ENCODE measurements at regions not wholly inside any gene's neighbourhood (a gene's known extent, or its start where the extent isn't known, plus 50 kb on each side); places are given as distances from the start of the nearest gene placed in this dataset.

DNA sequence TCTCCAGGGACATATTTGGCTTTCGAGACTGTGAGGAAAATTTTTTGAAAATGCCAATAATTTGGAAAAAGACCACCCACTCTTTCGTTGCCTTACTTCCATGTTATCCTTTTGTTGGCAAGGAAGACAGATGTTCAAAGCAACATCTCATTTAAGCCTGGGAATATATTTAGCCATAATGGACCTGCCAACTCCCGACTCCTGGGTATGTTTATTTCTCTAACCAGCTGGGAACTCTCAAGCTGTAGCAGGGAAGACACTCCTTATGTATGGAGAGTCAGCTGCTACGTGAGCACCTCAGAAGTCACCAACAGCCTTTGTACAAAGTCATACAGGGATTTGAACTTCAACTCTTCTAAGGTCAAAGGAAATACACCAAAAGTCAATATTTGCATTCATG is 96.5 kb upstream of the DAAM1 start:
- TF ChIP-seq, protein P1, sequence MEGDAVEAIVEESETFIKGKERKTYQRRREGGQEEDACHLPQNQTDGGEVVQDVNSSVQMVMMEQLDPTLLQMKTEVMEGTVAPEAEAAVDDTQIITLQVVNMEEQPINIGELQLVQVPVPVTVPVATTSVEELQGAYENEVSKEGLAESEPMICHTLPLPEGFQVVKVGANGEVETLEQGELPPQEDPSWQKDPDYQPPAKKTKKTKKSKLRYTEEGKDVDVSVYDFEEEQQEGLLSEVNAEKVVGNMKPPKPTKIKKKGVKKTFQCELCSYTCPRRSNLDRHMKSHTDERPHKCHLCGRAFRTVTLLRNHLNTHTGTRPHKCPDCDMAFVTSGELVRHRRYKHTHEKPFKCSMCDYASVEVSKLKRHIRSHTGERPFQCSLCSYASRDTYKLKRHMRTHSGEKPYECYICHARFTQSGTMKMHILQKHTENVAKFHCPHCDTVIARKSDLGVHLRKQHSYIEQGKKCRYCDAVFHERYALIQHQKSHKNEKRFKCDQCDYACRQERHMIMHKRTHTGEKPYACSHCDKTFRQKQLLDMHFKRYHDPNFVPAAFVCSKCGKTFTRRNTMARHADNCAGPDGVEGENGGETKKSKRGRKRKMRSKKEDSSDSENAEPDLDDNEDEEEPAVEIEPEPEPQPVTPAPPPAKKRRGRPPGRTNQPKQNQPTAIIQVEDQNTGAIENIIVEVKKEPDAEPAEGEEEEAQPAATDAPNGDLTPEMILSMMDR (IDR thresholded peaks at IDR 0.05) = no peak
- TF ChIP-seq, protein P2, sequence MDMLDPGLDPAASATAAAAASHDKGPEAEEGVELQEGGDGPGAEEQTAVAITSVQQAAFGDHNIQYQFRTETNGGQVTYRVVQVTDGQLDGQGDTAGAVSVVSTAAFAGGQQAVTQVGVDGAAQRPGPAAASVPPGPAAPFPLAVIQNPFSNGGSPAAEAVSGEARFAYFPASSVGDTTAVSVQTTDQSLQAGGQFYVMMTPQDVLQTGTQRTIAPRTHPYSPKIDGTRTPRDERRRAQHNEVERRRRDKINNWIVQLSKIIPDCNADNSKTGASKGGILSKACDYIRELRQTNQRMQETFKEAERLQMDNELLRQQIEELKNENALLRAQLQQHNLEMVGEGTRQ (IDR thresholded peaks at IDR 0.05; ENCODE audit: borderline replicate concordance, low read depth, low read length) = no peak
- TF ChIP-seq YY1 (IDR thresholded peaks at IDR 0.05; ENCODE audit: low read depth) (no peak), EZH2phosphoT487 (IDR thresholded peaks at IDR 0.05; ENCODE audit: borderline replicate concordance, low read depth) (no peak), RFX5 (IDR thresholded peaks at IDR 0.05; ENCODE audit: low read length) (no peak), POLR2AphosphoS5 (IDR thresholded peaks at IDR 0.05; ENCODE audit: low read depth, low read length) (no peak), RCOR1 (IDR thresholded peaks at IDR 0.05; ENCODE audit: low read length) (no peak), RAD21 (IDR thresholded peaks at IDR 0.05; ENCODE audit: low read length) (no peak)
- TF ChIP-seq, protein P3, sequence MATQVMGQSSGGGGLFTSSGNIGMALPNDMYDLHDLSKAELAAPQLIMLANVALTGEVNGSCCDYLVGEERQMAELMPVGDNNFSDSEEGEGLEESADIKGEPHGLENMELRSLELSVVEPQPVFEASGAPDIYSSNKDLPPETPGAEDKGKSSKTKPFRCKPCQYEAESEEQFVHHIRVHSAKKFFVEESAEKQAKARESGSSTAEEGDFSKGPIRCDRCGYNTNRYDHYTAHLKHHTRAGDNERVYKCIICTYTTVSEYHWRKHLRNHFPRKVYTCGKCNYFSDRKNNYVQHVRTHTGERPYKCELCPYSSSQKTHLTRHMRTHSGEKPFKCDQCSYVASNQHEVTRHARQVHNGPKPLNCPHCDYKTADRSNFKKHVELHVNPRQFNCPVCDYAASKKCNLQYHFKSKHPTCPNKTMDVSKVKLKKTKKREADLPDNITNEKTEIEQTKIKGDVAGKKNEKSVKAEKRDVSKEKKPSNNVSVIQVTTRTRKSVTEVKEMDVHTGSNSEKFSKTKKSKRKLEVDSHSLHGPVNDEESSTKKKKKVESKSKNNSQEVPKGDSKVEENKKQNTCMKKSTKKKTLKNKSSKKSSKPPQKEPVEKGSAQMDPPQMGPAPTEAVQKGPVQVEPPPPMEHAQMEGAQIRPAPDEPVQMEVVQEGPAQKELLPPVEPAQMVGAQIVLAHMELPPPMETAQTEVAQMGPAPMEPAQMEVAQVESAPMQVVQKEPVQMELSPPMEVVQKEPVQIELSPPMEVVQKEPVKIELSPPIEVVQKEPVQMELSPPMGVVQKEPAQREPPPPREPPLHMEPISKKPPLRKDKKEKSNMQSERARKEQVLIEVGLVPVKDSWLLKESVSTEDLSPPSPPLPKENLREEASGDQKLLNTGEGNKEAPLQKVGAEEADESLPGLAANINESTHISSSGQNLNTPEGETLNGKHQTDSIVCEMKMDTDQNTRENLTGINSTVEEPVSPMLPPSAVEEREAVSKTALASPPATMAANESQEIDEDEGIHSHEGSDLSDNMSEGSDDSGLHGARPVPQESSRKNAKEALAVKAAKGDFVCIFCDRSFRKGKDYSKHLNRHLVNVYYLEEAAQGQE (IDR thresholded peaks at IDR 0.05; ENCODE audit: low read depth, low read length) = no peak
